HG03571 (cell line): ENCODE measurements at regions not wholly inside any gene's neighbourhood (a gene's known extent, or its start where the extent isn't known, plus 50 kb on each side); places are given as distances from the start of the nearest gene placed in this dataset.

ENCODE experiments used
- ATAC-seq: cut with Tn5 transposase; IDR thresholded peaks from one replicate; pipeline ENCODE4 v1.9.1; 2021; ENCODE audit not compliant: unreplicated experiment

DNA sequence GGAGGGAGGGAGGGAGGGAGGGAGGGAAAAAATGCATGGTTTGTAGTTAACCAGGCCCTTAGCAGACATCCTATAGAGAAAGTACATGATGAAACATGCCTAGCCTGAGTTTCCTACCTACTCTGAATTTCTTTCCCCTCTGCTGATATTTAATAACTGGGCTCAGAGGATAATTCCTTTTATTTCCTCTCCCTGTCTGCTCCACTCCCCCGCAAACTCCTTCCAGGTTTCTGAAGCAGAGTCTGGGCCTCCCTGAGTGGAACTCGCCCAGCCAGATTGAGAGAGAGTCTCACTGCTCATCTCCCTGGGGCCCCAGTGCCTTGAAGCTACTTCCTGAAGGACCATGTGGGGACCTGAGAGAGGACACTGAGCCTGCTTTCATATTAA is 111.9 kb upstream of the SLC44A3 start:
- no peak for ATAC-seq

DNA sequence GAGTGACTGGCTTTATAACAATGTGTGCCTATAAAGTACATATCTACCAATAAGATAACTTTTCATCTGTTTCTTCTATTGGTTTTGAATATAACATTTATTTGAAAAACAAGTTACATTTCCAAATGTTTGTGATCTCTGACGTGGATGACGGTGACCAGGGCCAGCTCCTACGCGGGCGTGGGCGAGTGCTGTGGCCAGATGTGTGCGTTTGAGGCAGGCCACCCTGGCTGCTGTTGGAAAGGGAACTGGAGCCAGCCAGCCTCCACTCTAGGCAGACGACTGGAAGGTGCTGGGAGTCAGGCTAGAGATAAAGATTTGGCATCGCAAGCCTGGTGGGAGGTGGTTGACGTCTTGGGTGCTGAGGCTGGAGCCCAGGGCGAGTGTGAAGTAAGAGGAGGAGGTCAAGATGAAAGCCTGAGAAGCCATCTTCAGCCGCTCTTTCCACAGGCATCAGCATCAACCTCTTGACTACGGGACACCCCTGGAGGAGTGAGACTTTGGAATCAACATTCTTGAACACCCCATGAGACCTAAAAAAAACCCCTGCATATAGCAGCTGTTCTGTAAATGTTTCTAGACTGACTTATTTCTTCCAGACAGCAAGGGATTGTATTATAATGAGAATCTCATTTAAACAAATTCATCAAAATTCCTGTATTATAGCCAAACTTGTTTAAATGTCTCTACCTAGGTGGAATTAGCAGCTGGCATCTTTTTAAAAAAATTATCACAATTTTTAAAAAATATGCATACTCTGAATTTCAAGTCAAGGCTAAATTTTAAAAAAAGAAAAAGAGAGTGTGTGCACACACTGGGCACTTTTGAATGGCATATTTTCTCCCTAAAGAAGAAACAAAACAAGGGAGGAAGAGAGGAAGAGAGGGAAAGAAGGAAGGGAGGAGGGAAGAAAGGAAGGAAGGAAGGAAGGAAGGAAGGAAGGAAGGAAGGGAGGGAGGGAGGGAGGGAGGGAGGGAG is 112.5 kb upstream of the SLC44A3 start:
- ATAC-seq, result no peak

DNA sequence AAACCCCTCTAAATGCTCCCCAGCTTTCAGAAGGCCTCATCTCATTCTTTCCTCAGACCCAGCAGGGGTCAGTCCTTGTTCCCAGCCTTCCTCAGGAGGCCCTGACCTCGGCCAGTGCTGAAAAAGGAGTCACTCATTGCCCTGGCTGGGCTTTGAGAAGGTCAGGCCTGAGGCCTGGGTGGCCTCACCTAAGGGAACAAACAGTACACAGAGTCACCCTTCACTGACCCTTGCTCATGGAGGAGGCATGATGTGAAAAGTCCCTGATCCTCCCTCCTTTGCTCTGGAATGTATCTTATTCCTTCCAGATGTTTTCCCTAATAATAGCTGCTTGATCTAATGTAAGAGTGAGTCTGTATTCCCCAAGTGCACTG is 117.7 kb upstream of the SLC44A3 start:
- ATAC-seq, result no peak

- no peak for ATAC-seq
Measured at GRCh38 chr1:94701796-94702441, 118.2 kb upstream of the SLC44A3 start.

DNA sequence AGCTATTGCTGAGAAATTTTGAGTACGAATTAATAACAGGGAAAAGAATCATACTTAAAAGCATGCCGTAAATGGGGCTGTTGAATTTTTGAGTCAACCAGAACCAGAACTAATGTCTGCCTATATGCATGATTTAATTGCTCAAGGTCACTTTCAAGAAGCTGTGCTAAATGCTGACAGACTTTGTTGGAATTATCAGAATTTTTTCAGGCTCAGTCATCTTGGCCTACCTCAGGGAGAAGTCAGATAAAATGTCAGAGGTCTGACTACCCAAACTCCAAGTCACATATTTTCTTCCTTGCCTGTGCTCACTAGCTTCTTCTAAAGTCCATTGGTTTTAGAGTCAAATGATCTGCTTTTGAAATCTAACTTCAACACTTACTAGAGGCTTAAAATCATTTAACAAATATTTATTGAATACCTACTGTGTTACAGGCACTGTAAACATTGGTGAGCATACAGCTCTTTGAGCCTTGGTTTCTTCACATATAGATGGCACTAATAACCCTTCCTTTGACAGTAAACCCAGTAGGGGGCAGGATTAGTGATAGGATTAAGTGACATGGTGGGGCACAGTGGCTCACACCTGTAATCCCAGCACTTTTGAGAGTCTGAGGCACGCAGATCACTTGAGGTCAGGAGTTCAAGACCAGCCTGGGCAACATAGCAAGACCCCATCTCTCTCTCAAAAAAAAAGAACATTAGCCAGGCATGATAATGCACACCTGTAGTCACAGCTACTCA is 121.2 kb upstream of the SLC44A3 start:
- no peak for ATAC-seq

DNA sequence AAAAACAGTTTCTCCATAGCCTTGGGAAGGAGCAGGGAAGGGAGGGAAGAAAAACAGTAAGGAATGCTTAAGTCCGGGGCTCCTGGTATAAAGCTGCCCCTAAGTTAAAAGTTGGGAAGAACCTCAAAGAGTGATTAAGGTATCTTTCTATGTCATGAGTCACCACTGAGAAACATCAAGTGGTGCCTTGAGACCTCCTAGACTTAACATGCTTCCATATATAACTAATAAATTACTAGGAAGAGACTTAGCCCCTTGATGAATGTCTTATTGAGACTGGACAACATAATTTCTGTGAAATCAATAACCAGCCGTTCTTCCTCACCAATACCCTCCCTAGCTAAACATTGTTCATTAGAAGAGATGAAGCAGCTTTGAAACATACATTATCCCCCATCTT is 121.8 kb upstream of the SLC44A3 start:
- ATAC-seq, result no peak

DNA sequence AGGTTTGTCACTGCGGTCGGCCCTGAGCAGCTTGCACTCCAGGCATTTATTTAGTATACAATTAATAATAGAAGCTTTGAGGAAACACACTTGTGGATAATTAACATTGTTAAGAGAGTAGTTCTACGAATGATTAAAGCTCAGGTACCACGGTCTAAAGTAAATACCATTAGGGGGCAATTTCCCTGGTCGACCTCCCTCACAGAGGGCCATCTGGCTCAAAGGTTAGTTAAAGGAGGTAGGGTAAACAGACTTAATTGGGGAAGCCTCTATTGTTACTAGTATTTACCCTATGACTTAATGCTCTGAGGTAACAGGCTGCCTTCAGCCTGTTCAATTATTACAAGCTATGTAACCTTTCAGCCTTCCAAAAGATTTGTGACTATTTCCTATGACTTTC is 122.3 kb upstream of the SLC44A3 start:
- ATAC-seq, result no peak

- no peak for ATAC-seq
Measured at GRCh38 chr1:94694226-94694915, 125.8 kb upstream of the SLC44A3 start.

DNA sequence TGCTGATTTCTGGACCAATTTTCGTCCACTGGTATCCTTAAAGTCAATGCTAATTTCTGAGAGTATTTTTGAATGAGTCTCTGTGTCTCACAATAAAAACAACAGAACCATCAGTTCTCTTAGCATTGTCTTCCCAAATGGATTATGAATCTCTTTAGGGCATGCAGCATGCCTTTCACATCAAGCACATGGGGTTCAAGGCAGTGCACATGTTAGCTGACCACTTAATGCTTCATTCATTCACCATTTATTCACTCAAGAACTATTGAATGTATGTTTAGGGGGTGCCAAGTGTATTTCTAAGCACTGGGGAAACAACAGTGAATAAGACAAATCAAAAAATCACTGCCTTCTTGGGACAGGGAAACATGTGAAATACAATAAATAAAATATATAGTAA is 126.7 kb upstream of the SLC44A3 start:
- no peak for ATAC-seq

- no peak for ATAC-seq
Measured at GRCh38 chr1:94693029-94693428, 127.1 kb upstream of the SLC44A3 start.

DNA sequence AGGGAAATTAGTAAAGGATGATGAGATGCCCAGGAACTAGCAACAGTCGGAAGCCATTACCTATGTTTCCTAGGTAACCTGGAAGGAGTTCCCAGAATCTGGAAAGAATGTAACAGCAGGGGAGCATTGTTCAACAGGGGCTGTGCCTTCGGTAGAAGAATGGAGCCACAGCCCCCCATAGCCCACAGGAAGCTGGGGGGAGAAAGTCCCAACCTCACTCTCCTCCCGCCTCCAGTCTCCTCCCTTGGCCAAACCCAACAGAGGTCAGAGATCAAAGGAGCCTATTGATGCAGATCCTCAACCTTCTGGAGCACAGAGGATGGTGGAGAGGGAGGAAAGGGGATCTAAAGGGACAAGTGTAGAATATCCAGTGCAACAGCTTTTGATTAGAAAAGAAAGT is 131.5 kb upstream of the SLC44A3 start:
- no peak for ATAC-seq

GRCh38 chr1:94686882-94687281 is 133.3 kb upstream of the SLC44A3 start:
- no peak for ATAC-seq

DNA sequence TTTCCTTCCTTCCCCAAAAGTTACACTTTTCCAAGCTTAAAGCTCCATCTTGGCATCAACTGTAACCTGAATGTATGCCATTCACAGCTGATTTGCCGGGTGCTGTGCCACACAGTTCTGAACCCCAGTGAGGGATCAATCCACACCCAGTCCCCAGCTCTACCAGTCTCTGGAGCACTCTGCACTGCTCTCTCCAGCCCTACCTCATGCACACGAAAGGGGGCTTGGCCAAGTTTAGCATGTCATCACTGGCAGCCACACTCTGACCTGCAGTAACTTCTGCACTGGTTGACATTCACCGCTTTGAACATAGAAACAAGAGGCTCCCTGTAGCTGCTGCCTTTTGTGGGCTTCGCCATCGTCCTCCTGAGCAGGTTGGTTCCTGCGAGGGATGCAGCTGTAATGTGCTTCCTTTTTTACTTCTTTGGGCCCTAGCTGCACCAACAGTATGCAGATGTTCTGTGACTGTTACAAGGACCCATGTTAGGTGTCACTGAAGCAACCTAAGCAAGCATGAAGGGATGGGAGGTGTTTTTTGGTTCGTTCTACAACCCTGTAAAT is 135.4 kb upstream of the SLC44A3 start:
- ATAC-seq, result no peak

GRCh38 chr1:94683886-94684285 is 136.3 kb upstream of the SLC44A3 start:
- no peak for ATAC-seq

DNA sequence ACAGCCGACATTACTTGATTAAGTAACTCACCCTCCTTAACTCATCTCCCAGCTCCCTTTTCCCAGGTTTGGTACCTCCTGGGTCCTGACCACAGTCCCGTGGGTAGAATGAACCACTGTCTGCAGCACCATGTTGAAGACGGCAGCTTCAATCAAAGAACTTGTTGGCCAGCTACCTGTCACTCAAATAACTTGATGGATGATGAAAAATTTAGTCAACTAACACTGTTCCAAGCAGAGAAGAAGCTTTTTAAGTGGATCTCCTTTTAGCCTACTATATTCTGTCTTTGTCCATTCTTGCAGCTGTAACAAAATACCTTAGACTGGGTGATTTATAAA is 138.4 kb upstream of the F3 start:
- no peak for ATAC-seq

DNA sequence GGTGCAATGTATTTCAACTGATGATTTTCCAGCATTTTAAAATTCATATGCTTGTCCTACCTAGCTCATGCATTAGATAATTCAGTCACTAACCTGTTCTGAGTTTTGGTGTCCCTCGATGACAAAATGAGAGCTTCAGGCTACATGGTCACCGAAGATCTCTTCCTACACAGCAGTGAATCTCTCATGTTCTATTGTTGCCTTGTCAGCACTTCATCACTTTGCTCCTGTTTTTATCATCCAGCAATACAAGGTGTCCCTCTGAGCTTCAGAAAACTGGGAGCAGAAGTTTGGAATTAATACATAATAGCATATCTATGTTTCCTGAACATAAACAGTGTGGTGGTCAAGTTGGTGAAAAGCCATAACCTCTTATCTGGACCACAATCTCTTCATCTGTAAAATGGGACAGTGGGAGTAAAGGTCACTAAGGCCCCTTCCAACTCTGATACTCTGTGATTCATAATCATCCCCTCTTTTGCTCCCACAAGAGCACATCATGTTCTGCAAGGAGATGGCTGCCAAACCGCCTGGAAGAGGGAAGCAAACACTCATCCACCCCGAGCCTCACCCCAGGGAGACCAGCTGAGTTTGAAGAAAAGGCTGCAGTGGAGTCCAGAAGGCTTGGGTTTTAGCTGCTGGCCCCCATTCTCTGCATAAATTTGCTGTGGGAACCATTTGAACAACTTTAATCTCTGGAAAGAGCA is 137.9 kb upstream of the F3 start:
- ATAC-seq, result no peak

GRCh38 chr1:94678202-94678848 is 136.8 kb upstream of the F3 start:
- ATAC-seq, result no peak

- ATAC-seq, result no peak
Measured at GRCh38 chr1:94677714-94678113, 136.2 kb upstream of the F3 start.

- ATAC-seq, result no peak
Measured at GRCh38 chr1:94677087-94677486, 135.5 kb upstream of the F3 start.

DNA sequence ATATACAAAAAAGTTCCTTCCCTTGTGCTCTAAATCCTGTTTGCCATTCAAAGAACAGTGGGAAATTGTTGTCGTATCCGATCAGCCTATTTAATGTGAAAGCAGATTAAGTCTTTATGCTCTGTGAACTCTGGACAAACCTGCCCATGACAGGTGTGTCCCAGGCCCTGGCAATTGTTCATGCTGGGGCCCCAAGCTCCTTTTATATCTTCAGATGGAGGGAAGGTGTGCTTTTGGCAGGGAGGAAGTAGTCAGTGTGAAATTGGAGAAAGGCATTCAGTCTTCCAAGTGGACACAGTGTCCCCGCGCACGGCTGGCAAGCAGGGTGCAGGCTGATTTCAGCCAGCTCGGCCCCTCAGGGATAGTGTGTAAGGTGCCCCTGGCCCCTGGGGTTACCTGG is 135.1 kb upstream of the F3 start:
- no peak for ATAC-seq
